ENCODE measurements at regions not wholly inside any gene's neighbourhood (a gene's known extent, or its start where the extent isn't known, plus 50 kb on each side); places are given as distances from the start of the nearest gene placed in this dataset.
A peak's percentile ranks its signal among the peaks of the same experiment; 100 is the strongest.
"Not testable (repeated sequence)": the region's sequence is repeated elsewhere in the genome, so short reads cannot be mapped to it uniquely, and the experiment has no call there.

DNA sequence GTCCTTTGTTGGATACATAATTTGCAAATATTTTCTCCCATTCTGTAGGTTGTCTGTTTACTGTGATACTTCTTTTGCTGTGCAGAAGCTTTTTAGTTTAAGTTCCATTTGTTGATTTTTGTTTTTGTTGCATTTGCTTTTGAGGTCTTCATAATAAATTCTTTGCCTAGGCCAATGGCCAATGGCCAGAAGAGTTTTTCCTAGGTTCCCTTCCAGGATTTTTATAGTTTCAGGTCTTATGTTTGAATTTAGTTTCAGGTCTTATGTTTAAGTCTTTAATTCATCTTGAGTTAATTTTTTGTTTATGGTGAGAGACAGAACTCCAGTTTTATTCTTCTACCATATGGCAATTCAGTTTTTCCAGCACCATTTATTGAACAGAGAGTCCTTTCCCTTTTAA is 90.1 kb upstream of the GOT2 start:
- no peak for DNase-seq

DNA sequence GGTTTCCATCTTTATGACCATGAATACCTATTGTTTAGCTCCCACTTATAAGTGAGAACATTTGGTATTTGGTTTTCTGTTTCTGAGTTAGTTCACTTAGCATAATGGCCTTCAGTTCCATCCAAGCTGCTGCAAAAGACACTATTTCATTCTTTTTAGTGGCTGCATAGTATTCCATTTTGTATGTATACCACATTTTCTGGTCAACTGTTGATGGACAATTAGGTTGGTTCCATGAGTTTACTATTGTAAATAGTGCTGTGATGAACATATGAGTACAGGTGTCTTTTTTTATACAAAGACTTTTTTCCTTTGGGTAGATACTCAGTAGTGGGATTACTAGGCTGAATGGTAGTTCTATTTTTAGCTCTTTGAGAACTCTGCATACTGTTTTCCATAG is 87.8 kb upstream of the GOT2 start:
- no peak for DNase-seq

DNA sequence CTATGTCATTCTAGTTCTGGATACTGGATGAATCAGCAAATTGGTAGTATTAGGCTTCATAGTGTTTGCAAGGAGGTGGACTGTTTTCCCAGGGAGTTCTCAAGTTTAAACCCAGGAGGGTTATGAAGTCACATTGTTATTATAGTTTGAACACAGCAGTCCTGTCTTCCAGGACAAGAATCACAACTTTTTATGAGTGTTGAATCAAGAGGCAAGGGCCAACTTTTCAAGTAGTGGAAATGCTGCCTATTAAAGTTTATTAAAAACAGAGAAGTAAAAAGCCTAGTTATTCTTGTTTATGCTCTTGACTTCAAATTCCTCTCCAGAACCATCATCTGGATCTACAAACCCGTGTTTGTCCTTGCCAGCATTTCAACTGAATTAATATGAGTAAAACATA is 86.3 kb upstream of the GOT2 start:
- DNase-seq = no peak

DNA sequence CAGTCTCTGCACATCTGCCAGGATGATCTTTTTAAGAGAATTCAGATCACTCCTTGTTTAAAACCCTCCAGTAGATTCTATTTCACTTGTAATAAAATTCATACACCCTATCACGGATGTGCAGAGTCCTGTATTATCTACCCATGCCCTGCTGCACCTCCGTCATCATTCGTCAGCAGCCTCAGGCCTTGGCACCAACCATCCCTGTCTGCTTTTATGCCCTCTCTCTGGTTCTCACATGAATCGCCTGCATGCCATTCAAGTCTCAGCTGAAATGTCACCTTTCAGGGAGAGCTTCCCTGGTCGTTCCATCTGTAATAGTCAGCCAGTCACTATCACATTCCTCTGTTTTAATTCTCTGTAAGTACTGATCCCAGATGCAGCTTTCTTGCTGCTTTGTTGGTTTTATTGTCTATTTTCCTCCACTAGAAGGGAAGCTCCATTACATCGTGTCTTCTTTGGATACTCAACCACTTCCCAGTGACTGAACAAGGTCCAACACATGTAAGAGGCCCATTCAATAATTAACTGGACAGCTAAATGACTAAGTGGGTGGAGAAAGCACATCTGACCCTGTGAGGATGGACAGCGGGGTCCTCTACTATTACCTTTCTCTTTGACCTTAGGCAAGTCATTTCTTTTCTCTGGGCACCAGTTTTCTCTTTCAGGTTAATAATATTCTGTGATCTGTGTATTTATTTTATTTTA is 81.2 kb upstream of the GOT2 start:
- DNase-seq = no peak

DNA sequence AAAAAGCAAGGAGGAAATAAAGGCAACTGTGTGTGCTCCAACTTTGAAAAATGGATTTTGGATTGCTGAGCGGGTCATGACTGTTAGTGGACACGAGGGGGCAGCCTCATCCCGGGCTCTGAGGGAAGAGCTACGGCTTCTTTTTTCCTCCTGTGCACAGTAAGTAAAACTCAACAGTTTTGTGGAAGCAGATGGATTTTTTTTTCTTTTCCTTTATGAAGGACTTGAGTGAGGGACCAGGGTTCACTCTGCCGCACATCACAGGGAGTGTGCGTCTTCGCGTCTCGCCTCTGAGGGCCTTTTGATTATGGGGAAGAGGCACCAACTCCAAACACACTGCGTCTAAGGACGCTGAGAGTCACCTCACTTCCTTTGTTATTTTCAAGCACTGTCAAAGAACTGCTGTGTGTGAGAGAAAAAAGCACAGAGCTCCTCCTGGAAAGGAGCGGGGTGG is 80.3 kb upstream of the GOT2 start:
- DNase-seq = peak; percentile 39

DNA sequence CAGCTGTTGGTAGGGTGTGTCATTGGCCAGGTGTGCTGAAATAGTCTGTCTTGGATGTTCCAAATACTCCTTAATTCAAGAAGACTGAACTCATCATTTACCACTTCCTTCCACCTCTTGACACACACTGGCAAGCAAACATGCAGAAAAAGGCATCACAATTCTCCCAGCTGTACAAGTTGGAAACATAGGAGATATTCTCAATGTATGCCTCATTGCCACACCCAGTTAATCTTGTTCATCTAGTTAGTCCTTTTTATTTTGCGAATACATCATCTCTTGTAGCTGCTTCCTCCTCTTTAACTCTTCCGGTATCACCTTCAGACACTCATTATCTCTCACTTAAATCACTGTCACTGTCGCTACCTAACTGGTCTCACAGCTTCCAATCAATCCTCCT is 75.1 kb upstream of the GOT2 start:
- DNase-seq = no peak

DNA sequence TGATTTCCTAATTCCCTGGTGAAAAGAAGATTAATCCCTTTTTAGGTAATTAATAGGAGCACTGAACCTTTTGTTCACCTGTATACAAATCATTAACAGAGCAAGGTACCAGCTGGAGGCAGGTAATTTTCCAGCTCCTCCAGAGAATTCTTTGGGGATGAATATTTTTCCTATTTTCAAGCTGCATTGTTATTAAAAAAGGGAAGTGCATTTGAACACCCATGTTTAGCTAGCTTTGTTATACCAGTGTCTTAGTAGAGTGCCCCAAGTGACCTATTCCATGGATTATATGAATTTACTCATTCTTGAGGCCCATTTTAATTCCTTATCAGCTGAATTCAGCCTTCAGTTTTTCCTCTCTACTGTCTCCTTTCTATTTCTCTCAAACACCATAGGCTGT is 73.2 kb upstream of the GOT2 start:
- no peak for DNase-seq

DNA sequence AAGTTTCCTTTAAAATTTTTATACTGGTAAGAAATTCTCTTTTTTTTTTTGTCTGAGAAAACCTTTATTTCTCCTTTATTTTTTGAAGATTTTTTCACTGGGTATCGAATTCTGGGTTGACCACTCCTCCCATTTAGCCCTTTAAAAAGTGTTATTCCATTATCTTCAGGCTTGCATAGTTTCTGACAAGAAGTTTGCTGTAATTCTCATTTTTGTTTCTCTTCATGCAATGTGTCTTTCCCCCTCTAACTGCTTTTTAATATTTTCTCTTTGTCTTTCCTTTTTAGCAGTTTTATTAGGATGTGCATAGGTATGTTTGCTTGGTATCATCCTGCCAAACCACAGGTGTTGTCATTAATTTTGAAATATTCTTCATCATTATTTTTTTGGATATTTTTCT is 67.7 kb upstream of the GOT2 start:
- no peak for DNase-seq

DNA sequence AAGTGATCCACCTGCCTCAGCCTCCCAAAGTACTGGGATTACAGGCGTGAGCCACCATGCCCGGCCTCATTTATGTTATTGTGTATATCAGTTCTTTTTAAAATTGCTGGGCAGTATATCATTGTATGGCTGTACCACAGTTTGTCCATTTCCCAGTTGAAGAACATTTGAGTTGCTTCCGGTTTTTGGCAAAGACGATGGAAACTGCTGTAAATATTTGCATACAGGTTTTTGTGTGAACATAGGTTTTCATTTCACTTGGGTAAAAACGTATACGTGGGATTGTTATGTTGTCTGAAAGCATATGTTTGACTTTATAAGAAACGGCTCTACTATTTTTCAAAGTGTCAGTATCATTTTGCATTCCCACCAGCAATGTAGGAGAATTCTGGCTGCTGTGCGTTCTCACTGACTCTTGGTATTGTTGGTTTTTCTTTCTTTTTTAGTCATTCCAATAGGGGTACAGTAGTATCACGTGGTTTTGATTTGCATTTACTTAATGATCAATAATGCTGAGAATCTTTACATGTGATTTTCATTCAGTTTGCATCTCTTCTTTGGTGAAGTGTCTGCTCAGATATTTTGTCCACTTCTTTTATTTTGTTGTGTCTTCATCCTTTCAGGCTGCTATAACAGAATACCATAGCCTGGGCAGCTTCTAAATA is 63.2 kb upstream of the GOT2 start:
- no peak for DNase-seq

DNA sequence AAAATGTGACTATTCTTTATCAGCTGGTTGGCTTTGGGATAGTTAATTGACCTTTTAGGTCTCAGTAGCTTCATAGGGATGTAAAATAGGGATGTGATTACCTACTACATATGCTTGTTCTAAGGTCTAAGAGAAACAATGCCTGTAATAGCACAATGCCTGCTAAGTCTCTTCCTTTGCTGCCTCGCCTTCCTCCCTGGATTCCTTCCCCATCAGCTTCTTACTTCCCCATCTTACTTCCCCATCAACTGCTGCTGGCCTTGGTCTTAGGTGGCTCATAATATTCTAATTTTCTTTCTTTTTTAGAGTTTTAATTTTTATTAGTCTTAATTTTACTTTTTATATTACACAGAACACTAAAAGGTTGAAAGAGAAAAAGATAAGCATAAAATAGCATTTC is 59.2 kb upstream of the GOT2 start:
- no peak for DNase-seq

DNA sequence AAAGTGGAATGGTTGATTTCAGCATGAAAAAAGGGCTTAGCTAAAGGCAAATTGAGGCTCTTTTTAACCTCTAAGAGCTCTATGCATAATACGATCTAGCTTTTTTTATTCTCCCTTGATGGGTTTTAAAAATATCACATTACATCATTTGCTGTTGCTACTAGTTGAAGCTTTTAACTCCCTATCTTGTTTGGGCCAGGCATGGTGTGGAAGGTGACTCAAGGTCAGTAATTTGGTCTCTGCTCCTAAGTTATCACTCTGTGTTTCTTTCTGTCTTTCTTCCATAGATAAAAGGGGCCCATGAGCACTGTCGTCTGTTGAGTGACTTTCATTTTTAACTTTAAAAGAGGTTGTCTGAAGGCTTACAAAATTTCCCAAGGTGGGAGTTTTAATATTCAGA is 58.1 kb upstream of the GOT2 start:
- DNase-seq = no peak

DNA sequence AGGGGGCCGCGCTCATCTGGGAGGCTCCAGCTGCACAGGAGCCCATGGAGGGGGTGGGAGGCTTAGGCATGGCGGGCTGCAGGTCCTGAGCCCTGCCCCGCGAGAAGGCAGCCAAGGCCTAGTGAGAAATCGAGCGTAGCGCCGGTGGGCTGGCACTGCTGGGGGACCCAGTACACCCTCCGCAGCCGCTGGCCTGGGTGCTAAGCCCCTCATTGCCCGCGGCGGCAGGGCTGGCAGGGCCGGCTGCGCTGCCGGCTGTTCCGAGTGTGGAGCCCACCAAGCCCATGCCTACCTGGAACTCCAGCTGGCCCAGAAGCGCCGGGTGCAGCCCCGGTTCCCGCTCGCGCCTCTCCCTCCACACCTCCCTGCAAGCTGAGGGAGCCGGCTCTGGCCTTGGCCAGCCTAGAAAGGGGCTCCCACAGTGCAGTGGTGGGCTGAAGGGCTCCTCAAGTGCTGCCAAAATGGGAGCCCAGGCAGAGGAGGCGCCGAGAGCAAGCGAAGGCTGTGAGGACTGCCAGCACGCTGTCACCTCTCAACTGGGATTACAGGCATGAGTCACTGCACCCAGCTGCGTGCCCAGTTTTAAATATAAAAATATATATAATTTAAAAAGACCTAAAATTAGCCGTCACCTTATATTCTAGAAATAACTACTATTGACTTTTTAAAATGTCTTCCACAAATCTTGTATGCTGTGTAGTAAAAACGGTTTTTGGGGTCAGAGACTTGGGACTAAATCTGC is 56.9 kb upstream of the GOT2 start:
- not testable (repeated sequence) for DNase-seq

DNA sequence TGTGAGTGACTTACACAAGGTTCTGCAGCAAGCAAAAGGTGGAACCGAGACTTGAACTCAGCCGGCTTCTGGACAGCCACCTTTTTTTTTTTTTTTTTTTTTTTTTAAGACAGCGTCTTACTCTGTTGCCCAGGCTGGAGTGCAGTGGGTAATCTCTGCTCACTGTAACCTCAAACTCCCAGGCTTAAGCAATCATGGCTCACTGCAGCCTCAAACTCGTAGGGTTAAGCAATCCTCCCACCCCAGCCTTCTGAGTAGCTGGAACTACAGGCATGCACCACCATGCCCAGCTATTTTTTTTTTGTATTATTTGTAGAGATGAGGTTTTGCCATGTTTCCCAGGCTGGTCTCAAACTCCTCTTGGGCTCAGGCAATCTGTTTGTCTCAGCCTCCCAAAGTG is 55.2 kb upstream of the GOT2 start:
- no peak for DNase-seq
